ENCODE measurements at regions not wholly inside any gene's neighbourhood (a gene's known extent, or its start where the extent isn't known, plus 50 kb on each side); places are given as distances from the start of the nearest gene placed in this dataset.

DNA sequence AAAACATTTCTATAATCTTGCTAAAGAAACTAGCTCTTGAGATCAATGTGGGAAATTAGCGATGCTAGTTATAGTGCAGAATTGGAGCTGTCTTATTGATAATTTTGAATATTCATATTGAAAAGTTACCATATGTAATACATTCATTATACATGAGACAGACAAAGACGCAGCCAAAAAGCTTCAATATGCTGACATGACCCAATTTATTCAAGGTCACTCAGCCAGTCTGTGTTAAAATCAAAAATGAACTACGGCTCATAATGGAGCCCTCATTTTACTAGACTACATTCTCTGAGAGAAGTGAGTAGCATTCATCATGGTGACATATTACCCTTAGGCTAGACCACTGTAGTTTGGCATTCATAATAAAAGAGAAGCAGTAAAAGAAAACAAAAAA, 107.3 kb upstream of the GABRG2 start:
- DNase-seq (ENCODE audit: low spot score), result no peak

GRCh38 chr5:161966564-161966963, 101.0 kb upstream of the GABRG2 start:
- DNase-seq (ENCODE audit: low spot score), result peak; percentile 42

GRCh38 chr5:161975350-161975749, 92.2 kb upstream of the GABRG2 start:
- no peak for DNase-seq (ENCODE audit: low spot score)

- no peak for DNase-seq (ENCODE audit: low spot score)
These were observed 79.5 kb upstream of the GABRG2 start for GRCh38 chr5:161988077-161988476.

All from putamen (tissue), 1 donor.